Heart right ventricle (tissue), 16 donors: ENCODE measurements at regions not wholly inside any gene's neighbourhood (a gene's known extent, or its start where the extent isn't known, plus 50 kb on each side); places are given as distances from the start of the nearest gene placed in this dataset.

Experiments
- ATAC-seq, 8 donors: fragments of 200-7000 bp; cut with Tn5 transposase; one replicate each; pipeline ENCODE4 v1.9.1; 2020; ENCODE audit warnings: mild to moderate bottlenecking in 8 of 8, moderate library complexity in 8 of 8, moderate number of reproducible peaks in 1 of 8
- DNase-seq, 2 donors: peaks; one replicate each; pipeline ENCODE4 v3.0.0-alpha.2; 2020
- H3K27ac ChIP-seq, 10 donors: fragments of 200-600 bp; sonication (generic) in 2 of 10; one replicate each; pipeline versions ENCODE4 v1.5.0 to v1.8.0; 2020 to 2022; ENCODE audit warnings: mild to moderate bottlenecking in 3 of 10
- H3K27me3 ChIP-seq, 7 donors: fragments of 200-600 bp; one replicate each; pipeline ENCODE4 v1.8.0; 2021 to 2022; ENCODE audit warnings: mild to moderate bottlenecking in 2 of 7
- H3K36me3 ChIP-seq, 9 donors: fragments of 200-600 bp; sonication (generic) in 1 of 9; one replicate each; pipeline versions ENCODE4 v1.5.0 to v1.8.0; 2020 to 2022; ENCODE audit warnings: mild to moderate bottlenecking in 2 of 9
- H3K4me1 ChIP-seq, 9 donors: fragments of 200-600 bp; sonication (generic) in 1 of 9; one replicate each; pipeline versions ENCODE4 v1.5.0 to v1.8.0; 2020 to 2022; ENCODE audit warnings: mild to moderate bottlenecking in 4 of 9
- H3K4me3 ChIP-seq, 10 donors: fragments of 200-600 bp; sonication (generic) in 2 of 10; one replicate each; pipeline versions ENCODE4 v1.5.0 to v1.8.0; 2020 to 2022; ENCODE audit warnings: mild to moderate bottlenecking in 7 of 10, moderate library complexity in 2 of 10
- H3K9me3 ChIP-seq, 11 donors: fragments of 200-600 bp in 10 of 11; sonication (generic) in 2 of 11; one replicate each; pipeline versions ENCODE4 v1.5.0 to v1.8.0; 2013 to 2022; ENCODE audit warnings: mild to moderate bottlenecking in 2 of 11, control low read depth in 1 of 11, moderate library complexity in 1 of 11
- CTCF ChIP-seq, 9 donors: fragments of 200-600 bp; sonication (generic) in 2 of 9; IDR thresholded peaks; one replicate each; pipeline versions ENCODE4 v1.5.0 to v1.8.0; 2021 to 2022; ENCODE audit warnings: antibody characterized with exemption in 9 of 9, mild to moderate bottlenecking in 5 of 9, moderate library complexity in 1 of 9
- whole genome bisulfite sequencing, 2 donors: extraction: QIAGEN DNeasy Blood & Tissue Kit; methylation state at CpG; one replicate each; pipeline ENCODE4 v1.1.7; 2013; ENCODE audit warnings: inconsistent platforms in 1 of 2; 5-methylcytosine and 5-hydroxymethylcytosine counted together
- intact Hi-C, 10 donors: fragments of 100-400 bp; cut with DNase I; formaldehyde crosslinking; loops; one replicate each; pipeline versions ENCODE4 v1.11.1 to v1.14.2; 2022
- donor health status: Arrhythmogenic right ventricular cardiomyopathy.
- donor health status: ischemic (EF 13 %, LVEDD 7.1; RV severe dilation, severe dysfunction).
- donor health status: healthy with polysubstance abuse.
- donor health status: DM: no; HTN: yes; CAD: no.
- donor health status: DM: no; HTN: no; CAD: no.
- donor health status: ischemic (EF 25% LVEDD 6.9; RV normal size, moderate dysfunction).
- donor health status: ischemic (EF 25% LVEDD 5.7; RV mildly dilated, moderate dysfunction).
- donor health status: healthy.
- donor health status: DM: yes; HTN: yes; CAD: no.
- donor health status: Ischemic cardiomyopathy.
- donor health status: ischemic (EF 35%, LVEDD 5.7; RV mildly dilated, moderate dysfunction).
- donor health status: nonischemic (EF 11% LVEDD 7.7; RV severe dilation, severe dysfunction).
- donor health status: DM: yes; HTN: yes; CAD: no.
- donor health status: PGD.
- donor health status: ischemic (EF 29% LVEDD 5.4; RV normal size, mild dysfunction).
- donor health status: nonischemic (EF 23%, LVEDD 6.1; RV moderate dilation, normal function).

GRCh38 chr1:87739704-87740103, 411.0 kb downstream of the LMO4 start:
- no peak overlapping the region for H3K4me3 ChIP-seq
- H3K36me3 ChIP-seq: no peaks in the 10 kb centered on the region
- intact Hi-C loops: no loop called here
- no peak overlapping the region for H3K27ac ChIP-seq
- H3K9me3 ChIP-seq: no peaks in the 10 kb centered on the region
- no peak for TF ChIP-seq CTCF (IDR thresholded peaks at IDR 0.05)
- no peak for DNase-seq
- no peaks in the 10 kb centered on the region for H3K27me3 ChIP-seq
- no peak for ATAC-seq
- no peaks in the 10 kb centered on the region for H3K4me1 ChIP-seq

- 92 to 93% methylated on average over 4 of the region's 4 CpGs for WGBS, 2 donors
- no peaks in the 10 kb centered on the region for H3K4me1 ChIP-seq
- H3K9me3 ChIP-seq: no peaks in the 10 kb centered on the region
Observed at GRCh38 chr1:87743256-87743655, 414.6 kb downstream of the LMO4 start.

GRCh38 chr1:87744056-87744455, 415.4 kb downstream of the LMO4 start:
- TF ChIP-seq CTCF (IDR thresholded peaks at IDR 0.05): no peak
- 84 to 89% methylated on average over 3 of the region's 3 CpGs for WGBS, 2 donors
- H3K9me3 ChIP-seq: no peaks in the 10 kb centered on the region
- H3K27me3 ChIP-seq: no peaks in the 10 kb centered on the region
- ATAC-seq (no peak), DNase-seq (no peak)
- H3K27ac ChIP-seq: no peak overlapping the region
- no peak overlapping the region for H3K4me3 ChIP-seq
- no peaks in the 10 kb centered on the region for H3K36me3 ChIP-seq
- H3K4me1 ChIP-seq: no peaks in the 10 kb centered on the region
- intact Hi-C loops: no loop called here

More at GRCh38 chr1:87743256-87743655, 414.6 kb downstream of the LMO4 start:
- Histone ChIP-seq H3K27me3 (no peaks in the 10 kb centered on the region), H3K27ac (no peak overlapping the region), H3K36me3 (no peaks in the 10 kb centered on the region), H3K4me3 (no peak overlapping the region)
- no peak for DNase-seq
- no peak for TF ChIP-seq CTCF (IDR thresholded peaks at IDR 0.05)
- ATAC-seq: no peak
- intact Hi-C loops: no loop called here

GRCh38 chr1:87744763-87745162, 416.1 kb downstream of the LMO4 start:
- H3K4me3 ChIP-seq: no peak overlapping the region
- no peak for DNase-seq
- TF ChIP-seq CTCF (IDR thresholded peaks at IDR 0.05): no peak

GRCh38 chr1:87753366-87753765, 424.7 kb downstream of the LMO4 start:
- no peaks in the 10 kb centered on the region for H3K4me1 ChIP-seq

More at GRCh38 chr1:87744763-87745162, 416.1 kb downstream of the LMO4 start:
- no peak for ATAC-seq
- Histone ChIP-seq H3K27me3 (no peaks in the 10 kb centered on the region), H3K36me3 (no peaks in the 10 kb centered on the region), H3K27ac (no peak overlapping the region), H3K4me1 (no peaks in the 10 kb centered on the region), H3K9me3 (no peaks in the 10 kb centered on the region)
- intact Hi-C loops: no loop called here

More at GRCh38 chr1:87753366-87753765, 424.7 kb downstream of the LMO4 start:
- DNase-seq (no peak), ATAC-seq (no peak)
- Histone ChIP-seq H3K27me3 (peaks cover 0 to 5% (median 0%) of the 10 kb centered on the region in 7 donors), H3K36me3 (no peaks in the 10 kb centered on the region), H3K9me3 (no peaks in the 10 kb centered on the region), H3K27ac (no peak overlapping the region), H3K4me3 (no peak overlapping the region)
- no peak for TF ChIP-seq CTCF (IDR thresholded peaks at IDR 0.05)
- intact Hi-C loops: no loop called here
